Adrenal gland (tissue), 5 donors: ENCODE measurements at regions not wholly inside any gene's neighbourhood (a gene's known extent, or its start where the extent isn't known, plus 50 kb on each side); places are given as distances from the start of the nearest gene placed in this dataset.

ENCODE experiments used
- POLR2A ChIP-seq, 2 donors: fragments of 450-650 bp; IDR thresholded peaks; one replicate each; pipeline ENCODE4 v1.6.1; 2017; ENCODE audit warnings: antibody characterized with exemption in 2 of 2, mild to moderate bottlenecking in 2 of 2, moderate library complexity in 1 of 2
- TF ChIP-seq, protein P1 (sequence below), 6 experiments: fragments of 450-650 bp in 4 of 6; fragments of 200-600 bp in 2 of 6; sonication (generic) in 1 of 6; IDR thresholded peaks; 1 replicate in 5 of 6; 2 replicates in 1 of 6; pipeline versions ENCODE4 v1.5.1 to v1.8.0; 2016 to 2021; ENCODE audit warnings: antibody characterized with exemption in 6 of 6, mild to moderate bottlenecking in 2 of 6, moderate library complexity in 1 of 6
- donor health status: DM: no; HTN: no; CAD: no.

DNA sequence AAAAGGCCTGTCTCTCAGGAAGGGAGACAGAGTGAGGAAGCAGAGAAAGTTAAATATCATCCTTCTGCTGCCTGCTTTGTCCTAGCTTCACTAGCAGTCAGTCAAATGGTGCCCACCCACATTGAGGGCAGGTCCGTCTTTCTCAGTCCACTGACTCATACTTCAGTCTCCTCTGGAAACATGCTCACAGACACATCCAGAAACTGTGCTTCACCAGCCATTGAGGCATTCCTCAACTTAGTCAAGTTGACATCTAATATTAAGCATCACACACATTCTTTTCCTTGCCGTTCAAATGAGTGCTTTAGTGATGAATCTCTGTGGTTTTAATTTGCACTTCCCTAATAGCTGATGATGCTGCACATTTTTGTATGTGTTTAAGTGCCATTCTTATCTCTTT, 777.8 kb upstream of the PRMT6 start:
- TF ChIP-seq, protein P1, sequence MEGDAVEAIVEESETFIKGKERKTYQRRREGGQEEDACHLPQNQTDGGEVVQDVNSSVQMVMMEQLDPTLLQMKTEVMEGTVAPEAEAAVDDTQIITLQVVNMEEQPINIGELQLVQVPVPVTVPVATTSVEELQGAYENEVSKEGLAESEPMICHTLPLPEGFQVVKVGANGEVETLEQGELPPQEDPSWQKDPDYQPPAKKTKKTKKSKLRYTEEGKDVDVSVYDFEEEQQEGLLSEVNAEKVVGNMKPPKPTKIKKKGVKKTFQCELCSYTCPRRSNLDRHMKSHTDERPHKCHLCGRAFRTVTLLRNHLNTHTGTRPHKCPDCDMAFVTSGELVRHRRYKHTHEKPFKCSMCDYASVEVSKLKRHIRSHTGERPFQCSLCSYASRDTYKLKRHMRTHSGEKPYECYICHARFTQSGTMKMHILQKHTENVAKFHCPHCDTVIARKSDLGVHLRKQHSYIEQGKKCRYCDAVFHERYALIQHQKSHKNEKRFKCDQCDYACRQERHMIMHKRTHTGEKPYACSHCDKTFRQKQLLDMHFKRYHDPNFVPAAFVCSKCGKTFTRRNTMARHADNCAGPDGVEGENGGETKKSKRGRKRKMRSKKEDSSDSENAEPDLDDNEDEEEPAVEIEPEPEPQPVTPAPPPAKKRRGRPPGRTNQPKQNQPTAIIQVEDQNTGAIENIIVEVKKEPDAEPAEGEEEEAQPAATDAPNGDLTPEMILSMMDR (IDR thresholded peaks at IDR 0.05): no peak
- no peak for TF ChIP-seq POLR2A (IDR thresholded peaks at IDR 0.05)
